ENCODE measurements at regions not wholly inside any gene's neighbourhood (a gene's known extent, or its start where the extent isn't known, plus 50 kb on each side); places are given as distances from the start of the nearest gene placed in this dataset.

DNA sequence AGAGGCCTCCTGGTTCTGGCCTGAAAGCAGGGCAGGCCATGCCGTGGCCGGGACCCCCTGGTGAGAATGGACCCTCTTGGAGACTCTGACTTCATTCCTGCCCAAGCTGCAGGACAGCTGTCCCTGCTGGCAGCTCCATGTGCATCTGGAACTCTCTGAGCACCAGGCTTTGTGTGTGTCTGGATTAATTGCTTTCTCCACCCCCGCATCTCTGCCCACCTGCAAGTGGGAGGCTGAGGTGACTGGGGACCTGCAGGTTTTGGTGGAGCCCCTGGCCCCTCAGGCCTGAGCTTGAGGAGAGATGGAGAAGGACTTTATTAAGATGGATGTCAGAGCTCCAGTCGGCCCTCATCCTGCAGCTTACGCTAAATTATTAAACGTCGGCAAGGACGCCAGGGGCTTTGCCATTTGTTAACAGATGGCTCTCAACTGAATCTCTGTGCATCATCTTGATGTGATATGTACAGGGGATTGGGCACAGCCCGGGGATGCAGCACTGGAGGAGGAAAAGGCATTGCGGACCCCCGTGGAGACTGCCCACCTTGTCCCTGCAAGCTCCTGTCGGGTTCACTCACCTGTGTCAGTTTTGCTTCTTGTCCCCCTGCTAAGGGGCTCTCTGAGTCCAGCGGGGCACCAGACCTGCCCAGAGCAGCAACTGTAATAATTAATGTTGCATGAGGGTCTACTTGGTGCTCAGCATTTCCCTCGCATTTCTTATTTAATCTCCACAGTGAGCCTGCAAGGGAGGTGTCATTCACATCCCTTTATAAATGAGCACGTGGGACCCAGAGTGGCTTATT lies 154.1 kb upstream of the RPL38 start:
- TF ChIP-seq POLR2AphosphoS5 (IDR thresholded peaks at IDR 0.05) (no peak), POLR2A (IDR thresholded peaks at IDR 0.05) (no peak)
- TF ChIP-seq, protein P1, sequence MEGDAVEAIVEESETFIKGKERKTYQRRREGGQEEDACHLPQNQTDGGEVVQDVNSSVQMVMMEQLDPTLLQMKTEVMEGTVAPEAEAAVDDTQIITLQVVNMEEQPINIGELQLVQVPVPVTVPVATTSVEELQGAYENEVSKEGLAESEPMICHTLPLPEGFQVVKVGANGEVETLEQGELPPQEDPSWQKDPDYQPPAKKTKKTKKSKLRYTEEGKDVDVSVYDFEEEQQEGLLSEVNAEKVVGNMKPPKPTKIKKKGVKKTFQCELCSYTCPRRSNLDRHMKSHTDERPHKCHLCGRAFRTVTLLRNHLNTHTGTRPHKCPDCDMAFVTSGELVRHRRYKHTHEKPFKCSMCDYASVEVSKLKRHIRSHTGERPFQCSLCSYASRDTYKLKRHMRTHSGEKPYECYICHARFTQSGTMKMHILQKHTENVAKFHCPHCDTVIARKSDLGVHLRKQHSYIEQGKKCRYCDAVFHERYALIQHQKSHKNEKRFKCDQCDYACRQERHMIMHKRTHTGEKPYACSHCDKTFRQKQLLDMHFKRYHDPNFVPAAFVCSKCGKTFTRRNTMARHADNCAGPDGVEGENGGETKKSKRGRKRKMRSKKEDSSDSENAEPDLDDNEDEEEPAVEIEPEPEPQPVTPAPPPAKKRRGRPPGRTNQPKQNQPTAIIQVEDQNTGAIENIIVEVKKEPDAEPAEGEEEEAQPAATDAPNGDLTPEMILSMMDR (IDR thresholded peaks at IDR 0.05): no peak
- Histone ChIP-seq H3K27ac (no peak overlapping the region), H3K27me3 (peaks cover 0 to 57% of the 10 kb centered on the region in 2 donors), H3K36me3 (no peaks in the 10 kb centered on the region), H3K4me1 (no peaks in the 10 kb centered on the region), H3K9me3 (no peaks in the 10 kb centered on the region), H3K4me3 (no peak overlapping the region)
- no peak for DNase-seq (ENCODE audit: low spot score in 2 of 2)
- intact Hi-C loops (cut with DNase I; ENCODE audit: low total_unique reads): no loop called here

DNA sequence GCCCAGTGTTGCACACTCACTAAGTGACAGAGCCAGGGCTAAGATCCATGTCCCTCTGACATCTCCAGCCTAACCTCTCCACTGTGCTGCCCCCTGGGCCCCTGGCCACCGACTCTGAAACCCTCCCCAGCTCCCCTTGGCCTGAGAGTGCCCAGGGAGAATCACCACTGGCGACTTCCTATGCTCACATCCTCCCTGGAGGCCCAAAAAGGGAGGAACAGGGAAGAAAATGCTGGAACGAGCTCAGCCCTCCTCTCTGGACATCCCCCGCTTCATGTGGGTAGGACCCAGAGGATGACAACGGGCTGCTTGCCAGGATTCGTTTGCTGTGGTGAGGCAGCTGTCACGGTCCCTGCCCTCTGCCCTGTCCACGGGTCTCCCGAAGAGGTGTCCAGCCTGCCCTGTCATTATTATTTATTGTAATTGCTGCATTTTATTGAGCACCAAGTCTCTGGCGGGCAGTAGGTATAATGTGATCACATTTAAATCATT lies 153.5 kb upstream of the RPL38 start:
- Histone ChIP-seq H3K27me3 (peaks cover 0 to 57% of the 10 kb centered on the region in 2 donors), H3K4me3 (no peak overlapping the region), H3K36me3 (no peaks in the 10 kb centered on the region), H3K27ac (no peak overlapping the region), H3K9me3 (no peaks in the 10 kb centered on the region), H3K4me1 (no peaks in the 10 kb centered on the region)
- intact Hi-C loops (cut with DNase I; ENCODE audit: low total_unique reads): no loop called here
- TF ChIP-seq POLR2A (IDR thresholded peaks at IDR 0.05) (no peak), POLR2AphosphoS5 (IDR thresholded peaks at IDR 0.05) (no peak)
- TF ChIP-seq, protein P1 (IDR thresholded peaks at IDR 0.05): no peak
- no peak for DNase-seq (ENCODE audit: low spot score in 2 of 2)

DNA sequence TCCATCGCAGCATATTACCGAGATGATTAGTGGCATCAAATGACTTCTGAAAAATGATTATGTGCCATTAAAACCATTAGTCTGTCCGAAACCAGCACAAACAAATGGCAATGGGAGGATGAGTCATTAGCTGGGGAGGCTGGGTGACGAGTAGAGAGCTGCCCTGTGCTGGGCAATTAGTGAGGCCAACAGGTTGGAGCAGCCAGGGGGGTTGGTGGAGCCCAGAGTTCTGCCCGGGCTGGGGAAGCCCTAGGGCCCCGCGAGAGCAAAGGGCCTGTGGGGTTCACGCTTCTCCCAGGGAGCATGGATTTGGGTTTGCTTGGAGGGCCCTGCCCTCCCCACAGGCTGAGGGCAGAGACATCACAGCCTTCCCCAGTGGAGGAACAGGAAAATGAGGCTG lies 152.1 kb upstream of the RPL38 start:
- peaks cover 0 to 66% of the 10 kb centered on the region in 2 donors for H3K27me3 ChIP-seq
- DNase-seq (ENCODE audit: low spot score in 2 of 2): no peak

DNA sequence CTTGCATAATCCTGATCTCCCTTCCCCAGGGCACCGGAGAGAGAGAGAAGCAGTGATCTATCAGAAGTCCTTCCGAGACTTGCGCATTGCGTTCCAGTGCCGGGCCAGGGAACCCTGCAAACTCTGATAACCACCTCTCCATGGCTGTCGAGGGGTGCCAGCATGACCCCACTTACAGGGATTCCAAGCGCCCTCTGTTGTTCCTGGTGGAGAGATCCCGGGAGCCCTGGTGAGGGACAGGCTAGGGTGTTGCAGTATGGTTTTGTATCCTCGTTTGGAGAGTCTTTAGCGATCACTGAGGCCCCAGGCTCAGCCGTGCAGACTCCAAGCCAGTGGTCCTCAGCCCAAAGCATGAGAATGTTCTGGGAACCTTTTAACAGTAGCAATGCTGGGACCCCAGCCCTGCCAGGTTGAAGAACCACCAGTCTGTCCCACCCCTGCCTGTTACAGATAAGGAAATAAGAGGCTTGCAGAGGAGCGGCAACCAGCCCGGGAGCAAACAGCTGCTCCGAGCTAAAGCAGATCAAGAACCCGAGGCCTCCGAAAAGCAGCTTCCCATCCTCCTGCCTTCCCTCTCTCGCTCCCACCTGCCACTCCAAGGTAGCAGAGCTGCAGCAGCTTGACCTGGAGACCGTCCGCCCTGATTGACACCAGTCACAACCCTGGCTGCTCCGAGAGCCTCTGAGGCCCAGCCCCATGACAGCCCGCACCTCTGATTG lies 150.3 kb upstream of the RPL38 start:
- intact Hi-C loops (cut with DNase I; ENCODE audit: low total_unique reads): no loop called here
- H3K27me3 ChIP-seq: peaks cover 0 to 61% of the 10 kb centered on the region in 2 donors

More for the DNA sequence above, 152.1 kb upstream of the RPL38 start:
- no peak for TF ChIP-seq POLR2AphosphoS5 (IDR thresholded peaks at IDR 0.05)
- no peak for TF ChIP-seq POLR2A (IDR thresholded peaks at IDR 0.05)
- TF ChIP-seq, protein P1 (IDR thresholded peaks at IDR 0.05): no peak
- intact Hi-C loops (cut with DNase I; ENCODE audit: low total_unique reads): no loop called here
- Histone ChIP-seq H3K36me3 (no peaks in the 10 kb centered on the region), H3K9me3 (no peaks in the 10 kb centered on the region), H3K4me1 (no peaks in the 10 kb centered on the region), H3K27ac (no peak overlapping the region), H3K4me3 (no peak overlapping the region)

DNA sequence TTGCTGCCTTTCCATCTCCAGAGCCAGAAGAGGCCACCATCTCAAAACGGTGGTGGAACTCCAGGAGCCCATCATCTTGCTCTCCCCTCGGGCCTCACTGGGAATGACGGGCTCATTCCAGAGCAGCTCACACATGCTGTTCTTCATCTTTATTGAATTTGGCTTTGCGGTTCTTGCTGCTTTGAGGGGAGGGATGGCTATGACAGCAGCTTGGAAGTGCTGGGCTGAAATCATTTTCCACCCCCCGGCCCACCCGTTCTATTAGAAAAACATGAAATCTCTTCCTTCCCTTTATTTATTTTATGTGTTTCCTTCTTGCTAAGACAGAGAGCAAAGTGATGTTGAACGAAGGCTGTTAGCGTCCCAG lies 149.8 kb upstream of the RPL38 start:
- intact Hi-C loops (cut with DNase I; ENCODE audit: low total_unique reads): no loop called here
- TF ChIP-seq POLR2AphosphoS5 (IDR thresholded peaks at IDR 0.05) (no peak), POLR2A (IDR thresholded peaks at IDR 0.05) (no peak)
- TF ChIP-seq, protein P1 (IDR thresholded peaks at IDR 0.05): no peak
- Histone ChIP-seq H3K9me3 (no peaks in the 10 kb centered on the region), H3K27ac (no peak overlapping the region), H3K4me1 (no peaks in the 10 kb centered on the region), H3K4me3 (no peak overlapping the region), H3K36me3 (no peaks in the 10 kb centered on the region), H3K27me3 (peaks cover 0 to 60% of the 10 kb centered on the region in 2 donors)
- DNase-seq (ENCODE audit: low spot score in 2 of 2): no peak

More for the DNA sequence above, 150.3 kb upstream of the RPL38 start:
- Histone ChIP-seq H3K4me1 (no peaks in the 10 kb centered on the region), H3K36me3 (no peaks in the 10 kb centered on the region), H3K9me3 (no peaks in the 10 kb centered on the region), H3K4me3 (no peak overlapping the region), H3K27ac (no peak overlapping the region)
- no peak for TF ChIP-seq POLR2AphosphoS5 (IDR thresholded peaks at IDR 0.05)
- DNase-seq (ENCODE audit: low spot score in 2 of 2): no peak

Measured in breast epithelium (tissue), 4 donors.